PFSK-1 (cell line): ENCODE measurements at regions not wholly inside any gene's neighbourhood (a gene's known extent, or its start where the extent isn't known, plus 50 kb on each side); places are given as distances from the start of the nearest gene placed in this dataset.

ENCODE experiments used
- FOXP2 ChIP-seq: optimal IDR thresholded peaks from 2 replicates; pipeline ENCODE3; 2011; ENCODE audit warnings: borderline replicate concordance, control low read depth, inconsistent platforms; ENCODE audit not compliant: insufficient read depth; ENCODE audit errors: extremely low read length, extremely low read depth
- POLR2AphosphoS5 ChIP-seq: IDR thresholded peaks from 2 replicates; pipeline ENCODE4 v1.6.1; 2012; ENCODE audit warnings: low read depth, mild to moderate bottlenecking, control low read depth, low read length, moderate library complexity
- REST ChIP-seq, 2 experiments: IDR thresholded peaks; 2 replicates each; pipeline versions ENCODE4 v1.6.1 to v1.8.0; 2011 to 2012; ENCODE audit warnings: low read depth in 2 of 2, low read length in 2 of 2, control low read depth in 1 of 2, inconsistent platforms in 1 of 2, mild to moderate bottlenecking in 1 of 2, moderate library complexity in 1 of 2; ENCODE audit not compliant: insufficient read depth in 1 of 2
- SIN3A ChIP-seq: IDR thresholded peaks from 2 replicates; pipeline ENCODE4 v1.6.1; 2012; ENCODE audit warnings: mild to moderate bottlenecking, low read length, moderate library complexity, borderline replicate concordance; ENCODE audit not compliant: insufficient read depth
- TAF1 ChIP-seq: IDR thresholded peaks from 2 replicates; pipeline ENCODE4 v1.6.1; 2012; ENCODE audit warnings: low read length, control low read depth, borderline replicate concordance; ENCODE audit not compliant: insufficient read depth

DNA sequence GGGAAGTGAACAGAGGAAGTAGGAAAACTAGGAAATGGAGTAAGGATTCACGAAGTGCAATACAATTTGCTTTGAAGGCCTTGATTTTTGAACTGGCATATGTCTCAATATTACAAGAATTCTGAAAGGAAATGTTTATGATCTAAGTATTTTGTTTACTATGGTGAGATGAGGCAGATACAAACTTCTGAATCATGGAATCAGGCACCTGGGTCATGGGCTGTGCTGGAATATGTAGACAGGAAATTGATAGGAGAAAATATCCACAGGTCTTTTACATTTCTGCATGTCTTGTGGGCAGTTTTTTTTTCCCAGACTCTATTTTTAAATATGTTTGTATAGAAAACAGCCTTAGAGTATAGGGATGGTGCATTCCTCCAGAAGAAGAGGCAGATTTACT lies 117.1 kb downstream of the PPP1R3A start:
- no peak for TF ChIP-seq SIN3A
- no peak for TF ChIP-seq FOXP2
- TF ChIP-seq POLR2AphosphoS5: no peak
- TF ChIP-seq TAF1: no peak
- TF ChIP-seq REST (IDR thresholded peaks at IDR 0.05; ENCODE audit: insufficient read depth in 1 of 2, low read depth in 2 of 2, low read length in 2 of 2): no peak

GRCh38 chr7:113800826-113801225 lies 118.0 kb downstream of the PPP1R3A start:
- TF ChIP-seq TAF1: no peak
- no peak for TF ChIP-seq SIN3A
- TF ChIP-seq POLR2AphosphoS5: no peak
- TF ChIP-seq REST (IDR thresholded peaks at IDR 0.05; ENCODE audit: insufficient read depth in 1 of 2, low read depth in 2 of 2, low read length in 2 of 2): no peak
- TF ChIP-seq FOXP2: no peak

- TF ChIP-seq POLR2AphosphoS5 (no peak), SIN3A (no peak), REST (IDR thresholded peaks at IDR 0.05; ENCODE audit: insufficient read depth in 1 of 2, low read depth in 2 of 2, low read length in 2 of 2) (no peak)
These were observed 118.9 kb downstream of the PPP1R3A start for GRCh38 chr7:113799896-113800295.

DNA sequence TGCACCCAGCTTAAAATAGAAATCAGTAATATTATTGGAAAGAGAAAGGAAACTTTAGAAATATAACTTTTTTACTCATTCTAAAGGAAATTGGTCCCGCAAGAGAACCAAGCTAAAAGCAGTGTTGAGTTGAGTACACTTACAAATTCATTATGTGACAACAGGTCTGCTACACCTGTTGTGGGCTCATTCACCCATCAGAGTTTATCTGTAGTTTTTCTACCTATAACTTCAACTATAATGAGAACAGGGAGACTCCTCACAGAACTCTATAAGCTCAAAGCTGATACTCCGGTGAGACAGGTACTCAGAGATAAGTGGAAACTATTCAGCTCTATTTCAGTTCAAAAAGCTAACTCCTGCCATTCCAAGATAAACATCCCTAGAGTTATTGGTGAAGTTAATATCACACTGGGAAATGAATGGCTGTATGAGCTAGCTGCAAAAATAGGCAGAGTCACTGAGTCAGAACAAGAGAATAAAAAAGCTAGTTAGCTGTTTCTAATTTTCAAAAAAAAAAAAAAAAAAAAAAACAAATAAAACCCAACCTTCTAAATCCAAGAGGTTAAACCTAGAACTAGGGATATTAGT lies 121.3 kb downstream of the PPP1R3A start:
- TF ChIP-seq FOXP2 (no peak), REST (IDR thresholded peaks at IDR 0.05; ENCODE audit: insufficient read depth in 1 of 2, low read depth in 2 of 2, low read length in 2 of 2) (no peak), SIN3A (no peak), TAF1 (no peak), POLR2AphosphoS5 (no peak)

DNA sequence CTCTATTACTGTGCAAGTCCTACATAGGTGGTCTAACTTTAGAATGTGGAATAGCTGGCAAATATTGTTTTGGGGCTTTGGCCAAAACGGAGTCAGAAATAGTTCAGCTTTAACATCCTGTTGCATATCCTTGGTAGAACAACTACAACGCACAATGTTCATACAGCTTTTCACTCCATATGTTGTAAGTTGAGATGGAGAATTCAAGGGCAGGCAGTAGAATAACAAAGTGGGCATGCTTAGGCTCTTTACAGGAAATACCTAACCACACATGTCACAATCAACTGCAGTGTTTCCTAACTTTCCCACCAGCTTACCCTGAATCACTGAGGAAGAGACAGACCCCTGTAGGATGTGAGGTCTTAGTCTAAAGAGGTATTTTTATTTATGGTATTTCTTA lies 122.3 kb downstream of the PPP1R3A start:
- TF ChIP-seq FOXP2: no peak
- no peak for TF ChIP-seq REST (IDR thresholded peaks at IDR 0.05; ENCODE audit: insufficient read depth in 1 of 2, low read depth in 2 of 2, low read length in 2 of 2)
- TF ChIP-seq SIN3A: no peak
- no peak for TF ChIP-seq TAF1
- TF ChIP-seq POLR2AphosphoS5: no peak
